Fibroblast of lung (primary cell): ENCODE measurements at regions not wholly inside any gene's neighbourhood (a gene's known extent, or its start where the extent isn't known, plus 50 kb on each side); places are given as distances from the start of the nearest gene placed in this dataset.

Experiments
- CTCF ChIP-seq, 2 donors: IDR thresholded peaks in 1 of 2; conservative IDR thresholded peaks in 1 of 2; 1 replicate in 1 of 2; 2 replicates in 1 of 2; pipeline ENCODE4 v1.5.1; 2011 to 2012; ENCODE audit warnings: low read length in 2 of 2, control low read depth in 1 of 2, inconsistent platforms in 1 of 2, low read depth in 1 of 2, mild to moderate bottlenecking in 1 of 2
- EZH2 ChIP-seq: IDR thresholded peaks from 2 replicates; pipeline ENCODE4 v1.5.1; 2012; ENCODE audit warnings: low read length, control low read depth, mild to moderate bottlenecking; ENCODE audit errors: missing control alignments

GRCh38 chr4:100278567-100278966 is 88.3 kb upstream of the DDIT4L start:
- TF ChIP-seq CTCF (conservative IDR thresholded peaks at IDR 0.05 in 1 of 2, IDR thresholded peaks at IDR 0.05 in 1 of 2; ENCODE audit: low read depth in 1 of 2, low read length in 2 of 2) = no peak
- TF ChIP-seq EZH2 = no peak
